Tibial nerve (tissue), 4 donors: ENCODE measurements at regions not wholly inside any gene's neighbourhood (a gene's known extent, or its start where the extent isn't known, plus 50 kb on each side); places are given as distances from the start of the nearest gene placed in this dataset.

Experiments
- DNase-seq, 2 donors: peaks; one replicate each; pipeline ENCODE4 v3.0.0-alpha.2; 2019; ENCODE audit warnings: low spot score in 2 of 2
- H3K27ac ChIP-seq, 4 donors: fragments of 200-600 bp; sonication (generic) in 3 of 4; one replicate each; pipeline ENCODE4 v1.5.1; 2017 to 2019; ENCODE audit warnings: mild to moderate bottlenecking in 1 of 4
- H3K27me3 ChIP-seq, 2 donors: fragments of 200-600 bp; sonication (generic) in 1 of 2; one replicate each; pipeline versions ENCODE4 v1.5.1 to v1.6.0; 2017 to 2019
- H3K36me3 ChIP-seq, 3 donors: fragments of 200-600 bp; sonication (generic); one replicate each; pipeline ENCODE4 v1.5.1; 2018 to 2019
- H3K4me1 ChIP-seq, 4 donors: fragments of 200-600 bp; sonication (generic) in 3 of 4; one replicate each; pipeline ENCODE4 v1.5.1; 2017 to 2019
- H3K4me3 ChIP-seq, 4 donors: fragments of 200-600 bp; sonication (generic) in 3 of 4; one replicate each; pipeline ENCODE4 v1.5.1; 2017 to 2019; ENCODE audit warnings: mild to moderate bottlenecking in 1 of 4, moderate library complexity in 1 of 4
- H3K9me3 ChIP-seq, 4 donors: fragments of 200-600 bp; sonication (generic) in 3 of 4; one replicate each; pipeline ENCODE4 v1.5.1; 2017 to 2019
- CTCF ChIP-seq, 5 experiments: fragments of 200-600 bp in 3 of 5; fragments of 450-650 bp in 2 of 5; sonication (generic) in 3 of 5; IDR thresholded peaks; one replicate each; pipeline ENCODE4 v1.5.1; 2016 to 2019; ENCODE audit warnings: antibody characterized with exemption in 5 of 5, mild to moderate bottlenecking in 3 of 5, moderate library complexity in 2 of 5
- EP300 ChIP-seq, 2 donors: sonication (generic); formaldehyde crosslinking; IDR thresholded peaks; one replicate each; pipeline ENCODE4 v1.6.1; 2017; ENCODE audit warnings: antibody characterized with exemption in 2 of 2, mild to moderate bottlenecking in 1 of 2
- POLR2A ChIP-seq, 2 donors: fragments of 450-650 bp; IDR thresholded peaks; one replicate each; pipeline ENCODE4 v1.6.1; 2017; ENCODE audit warnings: antibody characterized with exemption in 2 of 2, mild to moderate bottlenecking in 2 of 2, moderate library complexity in 2 of 2
- WGBS, 2 donors: methylation state at CpG; one replicate each; pipeline ENCODE4 v1.1.5; 2018; 5-methylcytosine and 5-hydroxymethylcytosine counted together

GRCh38 chr9:82404881-82405280 is 416.3 kb downstream of the SPATA31D1 start:
- DNase-seq = no peak
- Histone ChIP-seq H3K4me3 (no peak overlapping the region), H3K4me1 (no peaks in the 10 kb centered on the region), H3K36me3 (no peaks in the 10 kb centered on the region), H3K27me3 (no peaks in the 10 kb centered on the region), H3K9me3 (no peaks in the 10 kb centered on the region), H3K27ac (no peak overlapping the region)
- TF ChIP-seq CTCF (IDR thresholded peaks at IDR 0.05) = no peak
- TF ChIP-seq EP300 (IDR thresholded peaks at IDR 0.05) = no peak
- no peak for TF ChIP-seq POLR2A (IDR thresholded peaks at IDR 0.05)
- 50 to 53% methylated on average over 4 of the region's 4 CpGs for WGBS, 2 donors

- 74 to 75% methylated on average over 3 of the region's 3 CpGs for WGBS, 2 donors
- Histone ChIP-seq H3K4me1 (no peaks in the 10 kb centered on the region), H3K4me3 (no peak overlapping the region), H3K9me3 (no peaks in the 10 kb centered on the region), H3K36me3 (no peaks in the 10 kb centered on the region), H3K27me3 (no peaks in the 10 kb centered on the region), H3K27ac (no peak overlapping the region)
- DNase-seq = no peak
- no peak for TF ChIP-seq EP300 (IDR thresholded peaks at IDR 0.05)
- no peak for TF ChIP-seq CTCF (IDR thresholded peaks at IDR 0.05)
- no peak for TF ChIP-seq POLR2A (IDR thresholded peaks at IDR 0.05)
These were observed 418.0 kb downstream of the SPATA31D1 start for GRCh38 chr9:82406456-82407085.

- H3K9me3 ChIP-seq = peaks cover 0 to 3% (median 0%) of the 10 kb centered on the region in 4 donors
- no peaks in the 10 kb centered on the region for H3K36me3 ChIP-seq
- H3K4me1 ChIP-seq = no peaks in the 10 kb centered on the region
- H3K27me3 ChIP-seq = no peaks in the 10 kb centered on the region
- no peak for DNase-seq
- H3K27ac ChIP-seq = no peak overlapping the region
- no peak for TF ChIP-seq EP300 (IDR thresholded peaks at IDR 0.05)
- no peak overlapping the region for H3K4me3 ChIP-seq
These were observed 421.7 kb downstream of the SPATA31D1 start for GRCh38 chr9:82410306-82410705.

- Histone ChIP-seq H3K4me3 (no peak overlapping the region), H3K4me1 (no peaks in the 10 kb centered on the region), H3K27me3 (no peaks in the 10 kb centered on the region), H3K36me3 (no peaks in the 10 kb centered on the region), H3K9me3 (peaks cover 0 to 3% (median 0%) of the 10 kb centered on the region in 4 donors), H3K27ac (no peak overlapping the region)
- TF ChIP-seq POLR2A (IDR thresholded peaks at IDR 0.05) (no peak), CTCF (IDR thresholded peaks at IDR 0.05) (no peak), EP300 (IDR thresholded peaks at IDR 0.05) (no peak)
- no peak for DNase-seq
These were observed 422.3 kb downstream of the SPATA31D1 start for GRCh38 chr9:82410866-82411265.

GRCh38 chr9:82412586-82413305 is 424.2 kb downstream of the SPATA31D1 start:
- H3K4me1 ChIP-seq = no peaks in the 10 kb centered on the region
- H3K27me3 ChIP-seq = no peaks in the 10 kb centered on the region
- no peaks in the 10 kb centered on the region for H3K36me3 ChIP-seq
- peaks cover 0 to 3% (median 0%) of the 10 kb centered on the region in 4 donors for H3K9me3 ChIP-seq
- no peak overlapping the region for H3K27ac ChIP-seq
- no peak for DNase-seq
- no peak for TF ChIP-seq CTCF (IDR thresholded peaks at IDR 0.05)
- TF ChIP-seq EP300 (IDR thresholded peaks at IDR 0.05) = no peak
- TF ChIP-seq POLR2A (IDR thresholded peaks at IDR 0.05) = no peak
- 85 to 86% methylated on average over 2 of the region's 2 CpGs for WGBS, 2 donors
- H3K4me3 ChIP-seq = no peak overlapping the region
